SIG-M5 treated with dmso at 0.1 percent for 504 hours (cell line): ENCODE measurements at regions not wholly inside any gene's neighbourhood (a gene's known extent, or its start where the extent isn't known, plus 50 kb on each side); places are given as distances from the start of the nearest gene placed in this dataset.

ENCODE experiments used
- DNase-seq: peaks from one replicate; lab custom pipeline; 2025; ENCODE audit not compliant: unreplicated experiment; lab: John Stamatoyannopoulos, UW

DNA sequence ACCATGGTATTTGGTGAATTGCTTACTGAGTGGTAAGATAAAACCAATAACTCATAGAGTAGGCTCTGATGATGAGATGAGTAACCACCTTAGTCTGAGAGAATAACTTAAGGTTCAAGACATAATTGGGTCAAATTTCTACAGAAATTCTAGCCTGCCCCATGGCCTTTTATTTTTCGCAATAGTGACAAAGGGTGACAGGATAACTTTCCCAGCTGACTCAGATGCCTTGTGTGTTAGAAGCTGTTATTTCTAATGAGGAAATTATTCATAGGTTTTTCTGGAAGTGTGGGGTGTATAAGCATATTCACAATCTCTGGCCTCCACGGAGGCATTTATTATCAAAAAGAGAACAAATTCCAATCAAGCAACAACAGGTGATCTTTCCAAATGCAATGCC is 159.0 kb downstream of the NUP35 start:
- DNase-seq: no peak

DNA sequence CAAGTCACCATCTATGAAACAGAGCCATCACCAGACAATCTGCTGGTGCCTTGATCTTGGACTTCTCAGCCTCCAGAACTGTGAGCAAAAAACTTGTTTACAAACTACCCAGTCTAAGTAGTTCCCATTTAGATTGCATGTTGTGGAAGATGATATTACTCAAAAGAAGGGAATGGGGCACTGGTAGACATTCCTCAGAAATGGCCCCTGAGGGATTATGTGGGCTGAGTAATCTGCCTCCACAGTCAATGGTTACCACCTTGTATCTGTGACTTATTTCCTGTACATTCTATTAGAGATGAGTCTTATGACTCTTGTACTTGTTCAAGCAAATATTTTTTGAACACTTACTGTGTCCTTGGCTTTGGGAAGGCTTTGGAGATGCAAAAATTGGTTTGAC is 160.4 kb downstream of the NUP35 start:
- no peak for DNase-seq

DNA sequence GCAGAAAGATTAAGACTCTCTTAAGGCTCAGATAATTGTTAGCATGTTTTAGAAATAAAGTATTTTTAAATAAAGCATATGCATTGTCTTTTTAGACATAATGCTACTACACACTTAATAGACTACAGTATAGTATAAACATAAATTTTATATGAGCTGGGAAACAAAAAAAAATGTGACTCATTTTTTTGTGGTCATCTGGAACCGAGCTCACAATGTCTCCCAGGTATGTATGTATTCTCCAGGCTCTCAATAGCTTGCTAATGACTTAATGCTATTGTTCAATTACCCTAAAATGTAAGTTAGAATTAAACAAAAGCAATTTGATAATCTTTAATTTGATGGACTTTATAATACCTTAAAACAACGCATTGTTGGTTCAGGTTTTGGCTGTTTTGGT is 167.2 kb downstream of the NUP35 start:
- DNase-seq: no peak

DNA sequence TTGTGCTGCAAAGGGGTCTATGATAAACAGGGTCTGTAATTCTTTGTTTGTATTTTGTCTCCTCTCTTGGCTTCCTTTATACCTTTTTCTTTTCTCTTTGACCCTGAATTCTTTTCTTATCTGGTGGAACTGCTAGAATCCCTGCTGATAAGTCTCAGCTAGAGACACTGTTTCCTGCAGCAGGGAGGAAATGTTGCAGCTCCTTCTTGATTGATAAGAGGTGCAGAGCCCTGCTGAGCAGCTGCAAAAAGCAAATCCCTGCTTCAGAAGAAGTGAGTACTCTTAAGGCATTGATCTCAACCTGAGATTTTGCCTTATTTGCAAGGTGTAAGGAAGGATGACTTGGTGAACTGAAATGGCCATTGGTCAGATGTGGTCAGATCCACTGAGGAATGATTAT is 167.8 kb downstream of the NUP35 start:
- no peak for DNase-seq

DNA sequence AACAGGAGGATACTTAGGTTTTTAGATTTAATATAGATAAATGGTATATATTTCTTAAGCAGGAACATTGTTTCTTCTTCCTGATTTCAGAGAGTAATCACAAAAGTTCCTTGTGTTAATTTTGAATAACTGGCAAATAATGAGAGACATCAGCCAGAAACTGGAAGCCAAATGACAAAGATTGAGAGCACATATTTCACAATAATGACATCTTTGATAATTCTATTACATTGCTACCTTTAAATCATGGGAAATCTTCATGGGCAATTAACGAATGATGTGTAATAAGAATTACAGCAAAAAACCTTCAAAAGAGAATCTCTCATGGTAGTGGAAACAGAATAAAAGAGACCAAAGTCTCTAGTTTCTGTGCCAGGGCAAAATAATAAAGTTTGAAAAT is 215.1 kb downstream of the NUP35 start:
- DNase-seq: no peak

DNA sequence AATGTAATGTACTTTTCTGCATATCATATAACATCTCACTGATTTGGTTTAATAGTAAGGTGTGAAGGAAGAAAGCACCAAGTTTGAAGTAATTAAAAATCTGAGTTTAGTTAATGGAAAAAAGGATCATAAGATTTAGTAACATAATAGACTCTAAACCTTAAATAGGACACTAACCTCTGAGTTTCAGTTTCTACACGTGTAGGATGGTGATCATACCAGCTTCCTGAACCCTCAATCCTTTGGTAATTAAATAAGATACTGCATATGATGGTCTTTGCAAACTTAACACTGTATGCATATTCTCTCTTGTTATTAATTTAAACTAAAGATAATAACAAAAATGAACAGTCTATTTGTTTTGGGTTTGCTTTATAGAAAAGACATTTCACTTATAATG is 216.8 kb downstream of the NUP35 start:
- no peak for DNase-seq

DNA sequence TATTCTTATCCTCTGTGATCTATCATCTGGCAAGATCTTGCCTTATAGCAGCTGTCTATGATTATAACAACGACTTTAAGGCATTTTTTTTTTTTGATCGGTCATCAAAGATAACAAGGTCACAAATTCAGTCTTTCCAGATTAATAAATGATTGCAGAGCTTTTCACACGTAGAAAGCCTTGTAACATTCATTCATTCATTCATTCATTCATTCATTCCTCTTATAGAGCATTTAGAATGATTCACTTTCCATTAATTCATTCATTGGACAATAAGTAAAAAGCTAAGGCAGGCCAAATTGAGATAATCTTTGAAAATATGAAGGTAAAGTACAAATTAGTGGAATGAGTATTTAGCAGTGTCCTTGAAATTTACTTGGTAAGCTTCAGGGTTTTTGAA is 223.7 kb downstream of the NUP35 start:
- DNase-seq: no peak

DNA sequence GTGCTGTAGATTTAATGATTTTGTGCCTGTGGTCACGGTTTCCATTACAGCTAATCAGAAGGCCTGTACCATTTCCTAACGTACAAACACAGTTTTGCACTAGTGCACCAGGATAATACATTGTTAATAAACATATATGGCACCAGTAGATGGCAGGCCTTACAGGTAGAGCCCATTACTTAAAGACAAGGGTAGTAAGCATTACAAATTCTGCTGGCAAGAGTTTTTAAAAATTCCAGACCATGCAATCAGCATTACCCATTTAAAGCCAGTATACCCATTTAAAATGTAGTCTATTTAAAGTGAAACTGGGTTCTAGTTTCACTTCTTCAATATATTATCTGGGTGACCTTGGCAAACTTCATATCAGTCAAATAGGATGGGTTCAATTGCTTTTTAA is 224.2 kb downstream of the NUP35 start:
- no peak for DNase-seq

DNA sequence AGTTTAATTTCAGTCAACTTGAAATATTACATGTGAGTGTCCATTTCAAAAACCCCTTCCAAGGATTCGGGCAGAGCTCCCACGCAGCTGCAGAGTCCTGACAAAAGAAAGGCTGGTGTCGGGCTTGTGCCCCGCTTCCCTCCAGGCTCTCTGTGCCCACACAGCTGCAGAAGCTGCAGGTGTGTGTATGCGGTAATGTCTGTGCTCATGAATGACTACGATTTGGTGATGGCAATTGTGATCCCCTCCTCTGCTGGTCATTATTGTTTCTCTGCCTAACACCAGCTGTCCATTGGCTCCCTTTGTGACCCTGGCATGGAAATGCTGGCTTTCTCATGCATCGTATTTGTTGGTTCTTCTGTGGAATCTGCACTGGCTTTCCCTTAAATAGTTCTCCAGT is 224.8 kb downstream of the NUP35 start:
- DNase-seq: no peak

DNA sequence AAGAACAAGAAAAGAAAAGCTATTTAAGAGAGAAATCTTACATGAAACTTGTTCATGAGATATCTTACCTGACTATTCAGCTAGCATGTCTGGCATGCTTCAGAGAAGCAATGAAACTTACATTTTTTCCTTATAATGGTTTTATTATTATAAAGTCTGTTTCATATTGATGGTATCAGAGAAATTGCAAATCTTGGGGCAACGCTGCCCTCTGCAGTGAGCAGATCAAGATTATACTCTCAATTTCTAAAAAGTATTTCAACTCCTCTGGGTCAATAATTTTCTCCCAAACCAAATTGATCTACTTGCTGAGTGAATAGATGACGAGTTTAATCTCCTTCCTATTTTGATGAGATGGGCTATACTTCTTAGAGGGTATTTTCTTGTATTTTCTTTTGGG is 235.6 kb downstream of the NUP35 start:
- DNase-seq: no peak

DNA sequence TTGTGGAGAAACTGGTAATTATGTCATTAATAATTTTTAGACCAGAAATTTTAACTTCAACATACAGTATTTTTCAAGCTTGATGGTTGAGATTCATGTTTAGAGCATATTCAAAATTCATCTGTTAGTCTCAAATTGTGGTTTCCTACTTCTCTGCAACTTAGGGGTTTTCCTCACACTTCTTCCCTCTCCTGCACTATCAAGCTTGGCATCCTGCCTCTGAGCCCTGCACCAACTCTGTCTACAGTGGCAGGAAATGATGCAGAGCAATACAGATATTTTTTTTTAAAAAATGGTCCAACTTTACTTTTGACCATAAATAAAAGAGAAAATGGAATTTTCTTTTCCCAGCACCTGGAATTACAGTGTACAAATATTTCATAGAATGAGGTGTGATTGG is 247.3 kb downstream of the NUP35 start:
- no peak for DNase-seq

DNA sequence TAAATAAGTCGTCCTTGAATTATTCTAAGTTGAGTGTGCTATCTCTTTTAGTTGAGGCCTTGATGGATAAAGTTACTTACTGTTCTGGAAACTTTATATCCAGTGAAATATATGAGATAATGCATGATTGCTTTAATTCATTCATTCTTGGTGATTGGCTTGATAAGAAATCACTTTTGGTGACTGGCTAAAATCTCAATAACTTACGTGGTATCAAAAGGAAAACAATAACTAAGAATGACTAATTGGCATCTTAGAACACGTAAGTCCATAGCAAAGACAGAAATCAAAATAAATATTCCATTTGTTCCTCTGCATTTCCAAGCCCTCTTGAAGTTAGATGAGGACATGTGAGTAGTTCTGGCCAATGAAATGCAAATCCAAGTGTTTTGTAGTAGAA is 251.6 kb downstream of the NUP35 start:
- no peak for DNase-seq

DNA sequence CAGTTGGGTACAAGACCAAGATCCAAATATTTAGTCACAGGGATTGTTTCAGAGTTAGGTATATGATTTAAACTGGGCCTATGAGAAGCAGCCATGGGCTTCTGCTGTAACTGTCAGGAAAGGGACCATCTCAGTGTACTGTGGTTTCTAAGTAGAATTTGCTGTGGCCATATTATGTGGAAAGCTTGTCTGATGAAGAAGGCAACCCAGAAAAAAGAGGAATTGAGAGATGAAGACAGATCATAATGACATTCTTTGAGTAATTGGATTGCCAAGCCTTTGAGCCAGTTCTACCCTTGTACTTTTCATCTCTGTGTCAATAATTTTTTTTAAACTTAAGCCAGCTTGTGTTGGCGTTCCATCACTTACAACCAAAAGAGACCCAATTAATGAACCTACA is 259.6 kb downstream of the NUP35 start:
- peak; percentile 70 for DNase-seq

DNA sequence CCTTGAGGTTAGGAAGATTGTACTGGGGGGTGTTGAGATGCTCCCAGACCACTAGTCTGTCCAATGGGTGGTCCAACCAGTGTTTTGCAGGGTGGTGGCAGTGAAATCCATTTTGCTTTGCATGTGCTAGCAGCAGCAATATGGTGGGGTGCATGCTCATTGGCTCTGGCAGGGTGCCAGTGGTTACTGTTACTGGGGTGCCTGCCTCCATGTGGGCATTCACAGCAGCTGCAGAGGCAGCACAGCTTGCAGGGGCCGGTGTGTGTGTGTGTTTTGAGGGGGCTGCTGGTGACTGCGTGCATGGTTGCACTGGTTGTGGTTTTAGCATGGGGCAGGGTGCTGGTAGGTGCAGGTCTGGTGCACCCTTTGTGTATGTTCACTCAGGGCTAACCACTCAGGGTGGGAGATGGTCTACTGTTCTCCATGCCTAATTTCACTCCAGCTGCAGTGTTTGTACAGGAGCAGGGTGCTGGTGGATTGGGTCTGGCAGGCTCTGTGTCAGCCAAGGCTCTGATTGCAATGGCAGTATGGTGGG is 265.4 kb downstream of the NUP35 start:
- no peak for DNase-seq

DNA sequence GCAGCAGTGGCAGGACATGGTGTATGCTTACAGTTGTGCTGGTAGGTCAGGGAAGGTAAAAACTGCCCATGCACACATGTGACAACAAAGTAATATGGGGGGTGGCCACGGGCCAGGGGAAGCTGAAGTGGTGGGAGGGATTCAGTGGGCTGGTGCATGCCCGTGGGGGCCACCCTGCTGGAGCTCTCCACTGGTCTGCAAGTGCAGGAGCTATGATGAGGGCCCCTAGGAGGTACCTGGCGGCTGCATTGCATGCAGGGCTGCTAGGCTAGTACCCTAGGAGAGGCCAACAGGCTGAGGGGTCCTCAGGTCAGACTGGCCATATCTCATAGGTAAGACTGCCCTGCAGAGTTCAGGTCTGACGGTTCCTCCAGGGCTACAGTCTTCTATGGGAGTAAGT is 265.9 kb downstream of the NUP35 start:
- no peak for DNase-seq

DNA sequence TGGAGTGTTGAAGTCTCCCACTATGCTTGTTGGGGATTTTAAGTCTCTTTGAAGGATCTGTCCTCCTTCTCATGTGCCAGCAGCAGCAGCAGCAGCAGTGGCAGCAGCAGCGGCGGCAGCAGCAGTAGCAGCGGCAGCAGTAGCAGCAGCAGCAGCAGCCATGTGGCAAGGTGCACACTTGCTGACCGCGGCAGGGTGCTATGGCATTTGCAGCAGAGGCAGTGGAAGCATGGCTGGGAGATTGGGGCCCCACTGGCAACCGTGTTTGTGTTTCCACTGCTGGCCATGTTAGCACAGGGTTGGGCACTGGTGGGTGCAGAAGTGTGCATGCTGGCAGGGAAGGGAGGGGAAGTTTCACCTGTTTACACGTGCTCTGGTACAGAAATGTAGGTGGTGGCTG is 280.1 kb downstream of the NUP35 start:
- no peak for DNase-seq

DNA sequence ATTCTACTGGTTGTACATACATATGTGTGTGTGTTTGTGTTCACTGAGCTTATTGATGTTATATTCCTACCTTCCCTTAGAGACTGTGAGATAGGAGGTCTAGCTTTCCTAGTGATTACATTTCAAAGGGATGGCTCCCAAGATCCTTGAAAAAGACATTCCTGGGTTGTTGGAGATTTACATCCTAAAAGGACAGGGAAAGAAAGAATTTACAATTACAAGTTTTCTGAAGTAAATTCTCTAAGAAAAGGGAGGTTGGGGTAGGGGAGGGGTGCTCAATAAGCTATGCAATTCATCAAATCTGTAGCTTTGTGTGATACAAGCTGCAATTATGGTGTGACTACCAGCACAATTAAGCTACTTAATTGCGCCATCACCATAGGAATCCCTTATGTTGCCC is 284.3 kb downstream of the NUP35 start:
- no peak for DNase-seq

DNA sequence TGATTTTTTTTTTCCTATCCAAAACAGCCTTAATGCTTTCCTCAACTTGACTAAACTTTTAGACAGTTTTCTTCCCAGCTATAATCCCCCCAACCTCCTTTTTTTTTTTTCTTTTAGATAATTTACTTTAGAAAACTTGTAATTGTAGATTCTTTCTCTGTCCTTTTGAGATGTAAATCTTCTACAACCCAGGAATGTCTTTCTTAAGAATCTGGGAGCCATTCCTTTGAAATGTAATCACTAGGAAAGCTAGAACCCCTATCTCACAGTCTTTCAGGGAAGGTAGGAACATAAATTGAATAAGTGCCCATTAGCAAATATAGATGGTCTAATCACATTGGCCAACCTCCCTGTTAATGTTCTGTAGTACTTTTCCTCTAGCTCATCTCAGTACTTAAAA is 285.4 kb downstream of the NUP35 start:
- no peak for DNase-seq

DNA sequence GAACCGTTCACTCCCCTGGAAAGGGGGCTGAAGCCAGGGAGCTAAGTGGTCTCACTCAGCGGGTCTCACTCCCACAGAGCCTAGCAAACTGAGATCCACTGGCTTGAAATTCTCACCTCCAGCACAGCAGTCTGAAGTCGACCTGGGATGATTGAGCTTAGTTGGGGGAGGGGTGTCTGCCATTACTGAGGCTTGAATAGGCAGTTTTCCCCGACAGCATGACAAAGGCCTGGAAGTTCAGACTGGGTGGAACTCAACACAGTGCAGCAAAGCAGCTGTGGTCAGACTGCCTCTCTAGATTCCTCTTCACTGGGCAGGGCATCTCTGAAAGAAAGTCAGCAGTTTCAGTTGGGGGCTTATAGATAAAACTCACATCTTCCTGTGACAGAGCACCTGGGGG is 292.5 kb downstream of the NUP35 start:
- DNase-seq: no peak

DNA sequence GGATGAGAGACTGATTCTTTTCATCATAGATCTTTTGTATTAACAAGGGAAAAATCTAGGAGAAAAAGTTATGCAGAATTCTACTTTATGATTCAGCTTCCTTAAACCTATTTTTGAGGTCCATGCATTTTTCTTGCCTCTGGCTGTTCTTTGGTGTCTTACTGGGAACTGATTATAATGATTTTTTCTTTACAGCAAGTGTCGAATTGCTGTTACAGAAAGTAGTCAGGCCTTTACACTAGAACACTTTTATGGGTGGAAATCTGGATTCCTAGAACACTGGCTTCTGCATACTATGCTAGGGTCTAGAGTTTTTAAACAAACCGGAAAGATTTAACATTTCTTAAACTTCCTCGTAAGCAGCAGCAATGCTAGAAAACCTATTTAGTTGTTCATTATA is 302.6 kb downstream of the NUP35 start:
- no peak for DNase-seq

DNA sequence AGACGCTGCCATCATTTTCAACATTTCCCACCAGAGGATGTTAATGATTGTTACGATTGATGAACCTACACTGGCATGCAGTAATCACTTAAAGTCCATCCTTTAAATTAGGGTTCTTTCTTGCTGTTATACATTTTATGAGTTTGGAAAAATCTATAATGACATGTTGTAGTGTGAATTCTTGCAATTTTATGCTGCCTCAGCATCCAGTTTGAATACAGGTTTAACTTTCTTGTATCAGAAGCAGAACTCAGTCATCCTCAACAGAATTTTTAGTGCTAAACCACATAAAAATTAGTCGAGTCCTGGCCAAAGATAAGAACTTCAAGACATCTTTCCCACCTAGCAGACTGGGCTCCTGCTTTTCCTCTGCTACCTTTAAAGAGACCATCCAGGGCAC is 303.3 kb downstream of the NUP35 start:
- no peak for DNase-seq

DNA sequence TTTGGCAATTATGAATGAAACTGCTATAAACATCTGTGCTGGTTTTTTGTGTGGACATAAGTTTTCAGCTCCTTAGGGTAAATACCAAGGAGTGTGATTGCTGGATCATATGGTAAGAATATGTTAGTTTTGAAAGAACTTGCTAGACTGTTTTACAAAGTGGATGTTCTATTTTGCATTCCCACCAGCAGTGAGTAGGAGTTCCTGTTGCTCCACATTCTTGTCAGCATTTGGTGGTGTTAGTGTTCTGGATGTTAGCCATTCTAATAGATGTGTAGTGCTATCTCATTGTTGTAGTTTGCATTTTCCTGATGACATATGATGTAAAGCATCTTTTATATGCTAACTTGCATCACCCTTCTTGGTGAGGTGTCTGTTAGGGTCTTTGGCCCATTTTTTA is 304.6 kb downstream of the NUP35 start:
- DNase-seq: no peak

DNA sequence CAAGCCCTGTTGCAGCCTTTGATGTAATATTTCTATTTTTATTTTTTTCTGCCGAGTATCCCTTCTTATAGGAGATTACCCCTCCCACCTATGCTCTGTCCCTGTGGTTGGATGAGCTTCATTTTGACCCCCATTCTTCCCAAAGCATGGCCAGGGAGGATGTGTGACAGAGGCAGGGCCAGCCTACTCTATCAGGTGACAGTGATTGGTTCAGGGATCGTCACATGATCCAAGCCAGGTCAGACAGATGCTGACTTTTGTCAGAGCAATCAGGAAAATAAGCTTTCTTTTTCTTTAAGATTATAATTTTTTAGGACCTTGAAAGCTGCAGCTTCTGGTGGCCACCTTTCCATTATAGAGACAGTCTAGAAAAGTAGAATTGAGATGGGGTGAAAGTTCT is 314.3 kb downstream of the NUP35 start:
- DNase-seq: no peak

DNA sequence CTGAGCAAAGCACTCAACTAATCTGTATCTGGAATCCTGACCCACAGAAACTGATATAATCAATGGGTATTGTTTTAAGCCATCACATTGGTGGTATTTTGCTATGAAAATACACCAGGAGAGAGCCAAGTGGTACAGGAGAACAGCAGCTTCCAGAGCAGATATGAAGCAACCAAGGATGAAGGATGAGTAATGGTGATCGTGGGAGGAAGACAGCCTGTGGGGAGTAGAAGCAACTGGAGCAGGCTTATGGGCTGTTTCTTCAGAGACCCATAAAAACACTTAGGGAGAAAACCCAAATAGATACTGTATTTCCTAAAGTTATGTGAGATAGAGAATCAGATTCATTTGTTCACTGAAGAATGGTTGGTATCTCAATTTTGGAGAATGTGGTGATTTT is 330.8 kb downstream of the NUP35 start:
- DNase-seq: no peak
